PC-3 (cell line): ENCODE measurements at regions not wholly inside any gene's neighbourhood (a gene's known extent, or its start where the extent isn't known, plus 50 kb on each side); places are given as distances from the start of the nearest gene placed in this dataset.

Experiments used
- ATAC-seq: fragments of 200-7000 bp; cut with Tn5 transposase; 2 replicates; pipeline ENCODE4 v1.9.1; 2020; ENCODE audit warnings: mild to moderate bottlenecking, moderate library complexity
- BruUV-seq: library from RNA; stranded (reverse); fragments of 400-500 nt; replicated peaks from 2 replicates; lab custom pipeline; 2021; lab: Mats Ljungman, UMichigan
- CTCF ChIA-PET: fragments of 300-600 bp; sonication (Branson Sonifier 250); formaldehyde crosslinking; loops from one replicate; lab custom pipeline; 2022; ENCODE audit warnings: antibody characterized with exemption; lab: Charles Lee
- POLR2A ChIA-PET: fragments of 300-600 bp; sonication (Branson Sonifier 250); formaldehyde crosslinking; loops from one replicate; lab custom pipeline; 2022; ENCODE audit warnings: antibody characterized with exemption; ENCODE audit not compliant: unreplicated experiment; lab: Charles Lee
- DNase-seq: peaks from one replicate; pipeline ENCODE4 v3.0.0-alpha.2; 2015
- H2AFZ ChIP-seq: fragments of 300-600 bp; sonication (generic); 2 replicates; pipeline ENCODE4 v1.6.0; 2016; ENCODE audit warnings: antibody characterized with exemption, low read length
- H3F3A ChIP-seq: fragments of 300-600 bp; sonication (generic); one replicate; pipeline ENCODE4 v1.6.0; 2017; ENCODE audit warnings: antibody characterized with exemption, low read length, control low read depth, mild to moderate bottlenecking; ENCODE audit not compliant: unreplicated experiment
- H3K27ac ChIP-seq: fragments of 300-600 bp; sonication (generic); 2 replicates; pipeline ENCODE4 v1.5.1; 2016; ENCODE audit warnings: mild to moderate bottlenecking, low read length
- H3K27me3 ChIP-seq: fragments of 300-600 bp; sonication (generic); 2 replicates; pipeline ENCODE4 v1.6.1; 2016; ENCODE audit warnings: low read length, mixed read lengths
- H3K36me3 ChIP-seq: fragments of 300-600 bp; sonication (generic); 2 replicates; pipeline ENCODE4 v1.6.1; 2016; ENCODE audit warnings: low read depth, mixed run types, low read length, mixed read lengths
- H3K4me1 ChIP-seq: fragments of 300-600 bp; sonication (generic); 2 replicates; pipeline ENCODE4 v1.5.1; 2016; ENCODE audit warnings: low read length; ENCODE audit not compliant: insufficient read depth
- H3K4me2 ChIP-seq: fragments of 300-600 bp; sonication (generic); 2 replicates; pipeline ENCODE4 v1.6.0; 2016; ENCODE audit warnings: low read length
- H3K4me3 ChIP-seq: fragments of 300-600 bp; sonication (generic); 2 replicates; pipeline ENCODE4 v1.5.1; 2016; ENCODE audit warnings: mild to moderate bottlenecking, low read length, mixed read lengths
- H3K79me2 ChIP-seq: fragments of 300-600 bp; sonication (generic); 2 replicates; pipeline ENCODE4 v1.6.1; 2017; ENCODE audit warnings: low read length, mixed read lengths
- H3K9ac ChIP-seq: fragments of 300-600 bp; sonication (generic); 2 replicates; pipeline ENCODE4 v1.6.0; 2016; ENCODE audit warnings: mild to moderate bottlenecking, low read length
- H3K9me2 ChIP-seq: fragments of 300-600 bp; sonication (generic); replicated peaks from 2 replicates; pipeline ENCODE4 v1.6.1; 2016; ENCODE audit warnings: mixed run types, low read length, mixed read lengths
- H3K9me3 ChIP-seq: fragments of 300-600 bp; sonication (generic); 2 replicates; pipeline ENCODE4 v1.6.1; 2016; ENCODE audit warnings: low read length, mixed read lengths
- H4K20me1 ChIP-seq: fragments of 300-600 bp; sonication (generic); 2 replicates; pipeline ENCODE4 v1.6.1; 2016; ENCODE audit warnings: low read length, mixed read lengths
- EZH2 ChIP-seq: fragments of 300-600 bp; sonication (generic); IDR thresholded peaks from one replicate; pipeline ENCODE4 v1.6.1; 2017; ENCODE audit warnings: antibody characterized with exemption, mild to moderate bottlenecking, low read length; ENCODE audit not compliant: unreplicated experiment
- EZH2phosphoT487 ChIP-seq: fragments of 300-600 bp; sonication (generic); IDR thresholded peaks from 2 replicates; pipeline ENCODE4 v1.6.1; 2018; ENCODE audit warnings: mild to moderate bottlenecking, antibody characterized with exemption, low read length, borderline replicate concordance
- intact Hi-C: fragments of 100-400 bp; cut with micrococcal nuclease; formaldehyde crosslinking; loops from 2 replicates; pipeline ENCODE4 v1.9.0; 2023
- TF ChIP-seq, protein P1 (sequence below): fragments of 300-600 bp; sonication (generic); conservative IDR thresholded peaks from 2 replicates; pipeline ENCODE4 v1.5.1; 2017; ENCODE audit warnings: antibody characterized with exemption, low read depth, mild to moderate bottlenecking, low read length

DNA sequence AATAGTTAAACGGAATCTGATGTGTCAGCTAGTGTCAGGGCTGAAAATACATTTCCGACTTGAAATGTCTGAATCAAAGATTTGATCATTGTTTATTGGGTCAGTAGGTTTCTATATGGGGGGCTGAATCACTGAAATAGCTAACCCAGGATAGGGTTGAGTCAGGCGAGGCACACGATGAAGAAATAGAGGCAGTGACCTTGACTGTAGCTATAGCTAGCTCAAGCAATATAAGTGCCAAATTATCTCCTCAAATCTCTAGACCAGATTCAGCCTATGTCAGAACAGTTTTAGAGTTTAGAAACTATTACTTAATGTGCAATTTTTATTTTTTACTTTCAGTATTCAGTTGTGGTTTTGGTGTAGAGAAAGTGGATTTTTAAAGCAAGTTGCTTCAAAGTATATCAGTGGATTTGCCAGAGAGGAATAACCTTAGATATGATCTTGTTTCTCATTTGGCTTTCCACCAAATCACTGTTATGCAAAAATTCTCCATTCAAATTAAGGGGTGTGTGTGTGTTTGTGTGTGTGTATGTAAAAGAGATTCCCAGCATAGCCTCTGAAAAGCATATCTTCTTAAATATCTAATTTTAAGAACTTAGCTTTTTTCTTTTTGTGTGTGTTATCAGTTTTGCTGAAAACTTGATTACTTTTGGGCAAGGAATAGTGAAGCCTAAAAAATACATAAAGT is 100.3 kb upstream of the RPL34 start:
- Histone ChIP-seq H3K4me2 (no peak overlapping the region), H3K79me2 (no peaks in the 10 kb centered on the region), H3K27me3 (no peaks in the 10 kb centered on the region), H3K9me2 (no peaks in the 10 kb centered on the region), H3K4me1 (no peaks in the 10 kb centered on the region), H4K20me1 (no peaks in the 10 kb centered on the region), H3F3A (no peaks in the 10 kb centered on the region), H2AFZ (no peak overlapping the region), H3K9me3 (no peaks in the 10 kb centered on the region), H3K4me3 (no peak overlapping the region), H3K27ac (no peak overlapping the region), H3K9ac (no peak overlapping the region), H3K36me3 (no peaks in the 10 kb centered on the region)
- BruUV-seq: no TSS peak
- no peak for ATAC-seq
- ChIA-PET CTCF (no interaction called here), POLR2A (no interaction called here)
- no peak for DNase-seq
- TF ChIP-seq, protein P1, sequence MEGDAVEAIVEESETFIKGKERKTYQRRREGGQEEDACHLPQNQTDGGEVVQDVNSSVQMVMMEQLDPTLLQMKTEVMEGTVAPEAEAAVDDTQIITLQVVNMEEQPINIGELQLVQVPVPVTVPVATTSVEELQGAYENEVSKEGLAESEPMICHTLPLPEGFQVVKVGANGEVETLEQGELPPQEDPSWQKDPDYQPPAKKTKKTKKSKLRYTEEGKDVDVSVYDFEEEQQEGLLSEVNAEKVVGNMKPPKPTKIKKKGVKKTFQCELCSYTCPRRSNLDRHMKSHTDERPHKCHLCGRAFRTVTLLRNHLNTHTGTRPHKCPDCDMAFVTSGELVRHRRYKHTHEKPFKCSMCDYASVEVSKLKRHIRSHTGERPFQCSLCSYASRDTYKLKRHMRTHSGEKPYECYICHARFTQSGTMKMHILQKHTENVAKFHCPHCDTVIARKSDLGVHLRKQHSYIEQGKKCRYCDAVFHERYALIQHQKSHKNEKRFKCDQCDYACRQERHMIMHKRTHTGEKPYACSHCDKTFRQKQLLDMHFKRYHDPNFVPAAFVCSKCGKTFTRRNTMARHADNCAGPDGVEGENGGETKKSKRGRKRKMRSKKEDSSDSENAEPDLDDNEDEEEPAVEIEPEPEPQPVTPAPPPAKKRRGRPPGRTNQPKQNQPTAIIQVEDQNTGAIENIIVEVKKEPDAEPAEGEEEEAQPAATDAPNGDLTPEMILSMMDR: no peak
- TF ChIP-seq EZH2phosphoT487 (no peak), EZH2 (no peak)
- intact Hi-C loops: no loop called here

DNA sequence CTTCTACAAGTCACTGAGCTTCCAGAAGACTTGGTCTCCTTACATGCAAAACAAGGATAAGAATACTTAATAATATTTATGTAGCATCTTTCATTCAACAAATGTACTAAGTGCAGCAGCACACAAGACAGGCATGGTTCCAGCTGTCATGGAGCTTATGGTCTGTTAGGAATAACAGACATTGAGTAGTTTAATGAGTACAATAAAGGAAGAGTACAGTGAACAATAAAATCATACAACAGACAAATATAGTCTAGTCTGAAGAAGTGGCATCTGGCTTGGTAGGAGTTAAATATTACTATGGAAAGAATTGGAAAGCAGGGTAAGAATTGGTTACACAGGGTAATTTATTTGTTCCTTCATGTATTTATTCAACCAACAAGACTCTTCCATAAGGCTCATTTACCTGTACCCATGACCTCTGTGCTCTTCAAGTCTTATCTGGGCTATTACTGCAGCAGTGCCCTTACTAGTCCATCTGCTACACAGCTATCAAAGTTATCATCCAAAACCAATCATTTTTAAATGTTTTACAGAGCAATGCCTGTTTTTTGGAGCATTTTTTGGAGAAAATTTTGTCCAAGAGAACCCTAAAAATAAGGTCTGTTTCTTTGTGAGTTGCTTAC is 101.1 kb upstream of the RPL34 start:
- Histone ChIP-seq H3K36me3 (no peaks in the 10 kb centered on the region), H3K27ac (no peak overlapping the region), H2AFZ (no peak overlapping the region), H3K9ac (no peak overlapping the region), H3F3A (no peaks in the 10 kb centered on the region), H3K4me1 (no peaks in the 10 kb centered on the region), H3K9me3 (no peaks in the 10 kb centered on the region), H3K4me3 (no peak overlapping the region), H3K4me2 (no peak overlapping the region), H3K79me2 (no peaks in the 10 kb centered on the region), H3K27me3 (peaks cover 3% of the 10 kb centered on the region; the same call in 1 of the 2 replicates), H3K9me2 (no peaks in the 10 kb centered on the region), H4K20me1 (no peaks in the 10 kb centered on the region)
- ATAC-seq (no peak), DNase-seq (no peak)
- no TSS peak for BruUV-seq
- TF ChIP-seq EZH2 (no peak), EZH2phosphoT487 (no peak)
- TF ChIP-seq, protein P1: no peak
- POLR2A ChIA-PET: no interaction called here
- intact Hi-C loops: no loop called here
- CTCF ChIA-PET: interaction anchor here (0.6 kb wide), 1 partner anchor 55 kb away, joined by 3 read pairs; no protein-coding TSS in a partner anchor
